Central memory CD4-positive, alpha-beta T cell (primary cell): ENCODE measurements at regions not wholly inside any gene's neighbourhood (a gene's known extent, or its start where the extent isn't known, plus 50 kb on each side); places are given as distances from the start of the nearest gene placed in this dataset.

ENCODE experiments used
- DNase-seq: peaks from one replicate; pipeline ENCODE4 v3.0.0; 2022

DNA sequence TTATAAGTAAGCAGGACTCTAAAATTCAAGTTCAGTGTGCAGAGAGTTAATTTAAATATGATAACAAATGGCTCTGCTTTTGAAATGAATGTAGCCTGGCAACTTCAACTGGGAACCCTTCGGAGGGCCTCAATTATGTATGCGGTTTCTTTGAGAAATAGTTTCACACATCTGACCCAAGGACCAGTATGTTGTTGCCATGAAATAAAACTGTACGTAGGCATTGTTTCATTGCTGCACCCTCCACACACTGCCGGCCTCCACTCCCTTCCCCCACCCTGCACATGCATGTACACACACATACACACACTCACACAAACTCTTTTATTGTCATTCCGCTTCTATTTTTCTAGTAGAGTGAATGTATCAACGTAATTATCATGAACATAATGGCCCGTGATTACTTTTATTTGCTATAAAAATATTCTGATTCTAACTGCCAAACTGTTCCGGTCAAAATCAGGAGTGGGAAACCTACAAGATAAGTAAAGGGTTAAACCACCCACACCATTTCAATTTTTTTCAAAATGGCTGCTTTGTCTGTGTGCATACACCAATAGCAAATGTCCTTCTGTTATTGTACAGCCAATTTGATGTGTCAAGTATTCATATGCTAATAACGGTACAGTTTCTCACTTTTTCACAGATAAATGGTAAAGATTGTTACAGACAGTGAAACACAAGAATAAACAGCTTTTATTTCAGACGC lies 215.5 kb upstream of the TMEM161B start:
- no peak for DNase-seq

DNA sequence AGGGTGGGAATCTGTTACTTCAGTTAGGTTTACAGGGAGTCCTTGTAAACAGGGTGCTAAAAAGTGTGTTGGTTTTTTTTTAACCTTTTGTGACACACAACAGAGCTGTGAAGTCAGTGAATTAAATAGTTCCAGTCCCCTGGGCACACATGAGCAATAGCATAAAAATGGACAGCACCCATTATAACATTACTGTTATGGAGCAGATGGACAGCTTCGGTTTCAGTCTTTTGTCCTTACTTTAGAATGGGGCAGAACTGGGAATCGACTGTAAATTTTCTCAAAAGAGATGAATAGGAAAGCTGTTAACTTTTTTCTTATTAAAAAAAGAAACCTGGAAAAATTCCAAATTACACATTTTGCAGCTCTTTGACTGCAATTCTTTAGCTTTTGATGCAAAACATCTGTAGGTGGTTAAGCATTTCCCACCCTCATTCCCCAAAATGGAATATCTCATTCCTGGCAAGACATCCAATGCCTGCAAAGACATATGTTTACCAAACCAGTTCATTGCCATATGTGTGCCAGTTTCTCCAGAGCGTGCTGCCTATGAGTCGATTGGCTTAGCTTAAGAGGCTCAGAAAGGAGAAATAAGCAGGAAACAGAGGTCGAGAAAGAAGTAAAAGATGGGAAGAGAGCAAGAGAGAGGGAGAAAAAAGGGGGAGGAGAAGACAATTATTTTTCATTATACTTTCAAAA lies 212.3 kb upstream of the TMEM161B start:
- no peak for DNase-seq

DNA sequence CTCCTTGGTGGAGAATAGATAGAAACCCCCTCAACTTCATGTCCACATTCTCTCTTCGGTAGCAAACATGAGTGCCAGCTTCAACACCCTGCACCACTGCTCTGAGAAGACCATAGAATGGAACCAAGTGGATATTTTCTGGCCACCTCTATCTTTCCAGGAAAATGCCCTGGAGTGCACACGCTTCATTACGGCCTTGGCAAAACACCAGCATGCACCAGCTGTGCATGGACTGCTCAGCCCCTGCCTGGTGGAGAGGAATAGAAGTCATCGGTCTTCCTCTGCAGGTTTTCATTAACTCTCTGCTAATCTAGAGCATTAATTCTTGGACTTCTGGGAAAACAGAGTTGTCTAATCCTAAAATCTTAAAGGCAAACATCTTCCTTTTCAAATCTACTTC lies 211.6 kb upstream of the TMEM161B start:
- DNase-seq, result no peak

DNA sequence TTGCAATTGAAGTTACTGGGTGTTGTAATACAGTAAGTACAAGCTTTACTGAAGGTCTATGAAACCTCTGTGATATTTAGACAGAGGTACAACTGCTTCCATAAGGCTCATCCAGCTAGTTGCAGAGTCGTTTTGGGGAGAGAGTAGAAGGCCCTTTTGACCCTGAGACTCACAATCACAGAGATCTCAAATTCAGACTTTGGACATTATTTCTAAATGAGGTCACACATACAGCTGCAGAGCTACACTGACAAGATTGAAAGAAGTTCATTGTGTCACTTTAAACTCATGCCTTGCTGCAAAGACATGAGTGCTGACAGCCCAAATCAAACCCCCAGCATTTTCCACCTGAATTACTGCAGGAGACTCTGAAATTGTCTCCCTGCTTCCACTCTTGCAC lies 205.9 kb upstream of the TMEM161B start:
- no peak for DNase-seq

DNA sequence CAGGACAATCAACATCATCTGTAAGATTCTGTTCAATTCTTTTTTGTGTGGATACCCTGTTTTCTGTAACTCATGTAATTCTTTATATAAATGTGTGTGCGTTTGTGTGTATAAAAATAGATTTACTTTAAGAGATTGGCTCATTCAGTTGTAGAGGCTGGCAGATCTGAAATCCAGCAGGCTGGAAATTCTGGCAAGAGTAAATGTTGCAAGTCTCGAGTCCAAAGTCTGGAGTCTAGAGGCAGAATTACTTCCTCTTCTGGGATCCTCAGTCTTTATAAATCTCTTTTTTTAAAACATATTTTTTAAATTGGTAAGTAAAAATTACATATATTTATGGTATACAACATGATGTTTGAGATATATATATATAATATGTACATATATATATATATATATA lies 202.1 kb upstream of the TMEM161B start:
- no peak for DNase-seq

DNA sequence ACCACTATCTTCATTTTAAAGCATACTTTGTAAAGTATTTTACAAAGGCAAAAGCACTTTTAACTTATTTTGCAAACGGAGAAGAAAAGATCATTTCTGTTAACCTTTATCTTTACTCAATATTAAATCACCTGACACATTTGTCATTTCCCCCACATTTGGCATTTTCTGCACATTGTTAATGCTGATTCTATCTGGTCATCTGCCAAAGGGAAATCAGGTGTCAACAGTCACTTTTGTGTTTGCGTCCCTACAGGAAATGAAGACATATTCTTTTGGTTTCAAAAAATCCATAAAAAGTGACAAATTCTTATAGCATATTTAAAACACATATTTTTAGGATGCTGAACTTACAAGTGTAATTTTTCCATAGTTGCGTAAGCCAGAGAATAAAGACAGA lies 191.3 kb upstream of the TMEM161B start:
- no peak for DNase-seq

DNA sequence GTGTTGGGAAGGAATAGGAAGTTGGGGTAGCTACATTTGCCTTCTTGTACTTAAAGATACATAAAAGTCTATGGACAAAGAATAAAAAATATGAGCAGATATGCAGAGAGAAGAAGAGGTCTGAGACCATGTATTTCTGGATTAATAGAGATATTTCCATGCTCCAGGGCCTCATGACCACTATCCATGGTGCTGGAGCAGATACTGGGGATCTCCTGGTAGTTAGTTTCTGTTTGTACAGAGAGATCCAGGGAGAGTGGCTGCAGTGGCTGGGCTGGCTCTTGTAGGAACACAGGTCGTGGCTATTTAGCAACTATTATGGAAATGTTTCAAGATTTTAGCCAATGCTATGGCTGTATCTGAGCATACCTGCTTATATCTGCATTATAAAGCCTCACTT lies 184.2 kb upstream of the TMEM161B start:
- DNase-seq, result no peak

DNA sequence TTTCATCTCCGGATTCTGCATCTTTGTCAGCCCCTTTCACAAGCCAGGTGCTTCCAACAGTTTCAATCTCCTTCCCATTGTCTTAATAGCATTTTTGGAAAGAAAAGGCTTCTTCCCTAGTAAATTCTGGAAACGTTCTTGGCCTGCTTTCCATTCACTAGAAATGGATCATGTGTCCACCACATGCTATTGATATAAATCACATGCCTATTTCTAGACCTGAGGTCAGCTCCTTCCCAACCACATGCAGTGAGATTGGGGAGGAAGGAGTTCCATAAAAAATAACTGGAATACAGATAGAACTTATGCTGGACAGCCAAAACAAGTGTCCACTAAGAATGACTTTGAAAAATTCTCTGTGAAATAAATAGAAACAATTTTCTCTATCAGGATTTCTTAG lies 181.6 kb upstream of the TMEM161B start:
- DNase-seq, result no peak

DNA sequence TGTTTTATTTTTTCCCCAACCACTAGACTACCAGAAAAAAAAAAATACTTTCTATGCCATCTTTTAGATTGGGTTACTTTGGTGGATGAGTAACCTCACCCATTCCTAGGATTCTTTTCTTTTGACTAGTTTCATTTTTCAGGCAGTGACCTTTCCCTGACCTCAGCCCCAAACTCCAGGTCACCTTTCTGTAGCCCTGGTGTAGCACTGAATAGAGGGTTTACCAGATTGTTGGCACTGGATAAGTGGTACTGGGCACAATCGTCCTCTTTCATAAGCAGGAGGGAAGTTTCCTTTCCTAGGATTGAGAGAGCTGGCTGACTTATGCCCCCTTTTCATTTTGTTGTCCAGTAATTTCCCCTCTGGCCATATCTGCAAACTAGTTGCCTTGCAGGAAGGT lies 169.4 kb upstream of the TMEM161B start:
- no peak for DNase-seq

DNA sequence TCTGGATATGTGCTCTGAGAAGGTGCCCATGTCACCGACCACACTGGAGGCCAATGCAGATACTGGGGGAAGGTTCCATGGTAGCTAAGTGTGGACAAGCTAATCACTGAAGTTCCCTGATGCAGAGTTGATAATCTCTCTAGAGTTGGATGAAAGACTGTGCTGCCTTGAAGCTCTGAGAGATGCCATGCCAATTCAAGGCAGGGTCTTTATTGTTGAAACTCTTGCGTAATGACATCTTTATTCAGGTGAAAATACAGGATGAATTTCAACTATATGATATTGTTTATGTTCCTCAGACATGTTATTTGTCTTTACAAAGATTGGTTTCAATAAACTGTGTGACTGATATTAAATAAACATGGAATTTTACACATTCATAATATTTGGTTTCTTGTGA lies 167.6 kb upstream of the TMEM161B start:
- no peak for DNase-seq

DNA sequence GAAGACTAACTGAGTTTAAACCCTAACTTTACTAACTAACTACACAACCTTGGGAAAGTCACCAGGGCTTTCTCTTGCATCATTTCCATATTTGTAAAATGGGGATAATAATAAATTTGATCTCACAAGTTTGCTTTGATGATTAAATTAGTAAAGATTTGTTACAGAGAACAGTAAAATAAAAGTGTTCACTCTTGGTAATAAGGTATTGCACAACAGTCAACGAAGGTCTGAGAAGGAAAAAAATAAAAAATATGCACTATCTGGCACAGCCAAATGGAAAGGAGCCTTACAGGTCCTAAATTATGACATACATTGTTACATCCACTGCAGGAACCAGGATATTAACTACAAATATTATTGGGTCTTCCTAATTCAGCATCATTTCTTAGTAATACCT lies 160.0 kb upstream of the TMEM161B start:
- no peak for DNase-seq

DNA sequence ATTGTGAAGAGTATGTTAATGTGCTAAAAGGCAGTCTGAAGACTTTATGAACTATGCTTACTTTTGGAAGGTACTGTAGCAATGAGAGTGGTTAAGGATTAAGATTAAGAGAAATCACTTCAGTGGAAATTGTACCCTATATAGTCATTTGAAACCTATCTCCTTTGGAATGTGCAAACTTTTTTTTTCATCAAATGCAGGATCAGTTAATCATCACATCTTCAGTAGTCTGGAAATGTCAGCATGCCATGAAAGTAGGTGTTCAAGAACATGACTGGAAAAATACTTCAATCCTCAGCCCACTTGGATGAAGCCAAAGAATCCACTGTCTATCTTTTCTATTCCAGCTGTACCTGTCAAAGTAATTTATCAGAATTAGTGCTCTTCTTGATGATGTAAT lies 157.8 kb upstream of the TMEM161B start:
- no peak for DNase-seq

DNA sequence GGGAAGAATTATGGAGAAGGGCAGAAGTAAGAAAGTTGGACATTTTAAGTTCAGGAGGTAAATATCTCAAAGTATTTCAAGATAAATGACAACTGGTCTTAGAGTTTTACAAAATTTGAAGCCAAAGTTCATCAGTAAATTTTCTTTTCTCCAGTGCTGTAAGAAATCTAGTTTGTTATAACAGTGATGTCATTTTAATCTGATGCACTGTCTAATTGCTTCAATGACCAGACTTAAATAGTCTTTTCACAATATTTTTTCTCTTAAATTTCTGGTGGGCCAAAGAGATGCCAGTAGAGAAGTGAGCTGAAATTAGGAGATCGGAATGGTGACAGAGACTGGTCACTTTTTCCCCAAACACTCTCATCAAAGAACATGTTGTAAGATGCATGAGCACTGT lies 156.5 kb upstream of the TMEM161B start:
- no peak for DNase-seq

DNA sequence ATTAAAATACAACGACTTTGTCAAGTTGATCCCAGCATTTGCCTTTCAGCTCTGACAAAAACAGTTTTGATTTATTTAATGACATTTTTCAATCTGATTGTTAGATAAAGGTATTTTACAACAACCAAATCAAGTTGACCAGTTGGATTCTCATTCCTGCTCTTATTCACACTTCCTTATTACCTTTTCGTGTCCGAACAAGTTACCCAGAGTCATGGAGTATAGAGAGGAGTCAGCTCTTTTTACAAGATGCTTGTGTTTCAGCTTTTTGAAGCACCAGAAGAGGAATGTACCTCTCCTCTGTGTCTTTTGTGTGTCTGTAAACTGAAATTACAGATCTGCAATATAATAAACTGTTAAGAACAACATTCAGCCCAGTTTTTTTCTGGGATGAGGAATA lies 151.3 kb upstream of the TMEM161B start:
- DNase-seq, result no peak

DNA sequence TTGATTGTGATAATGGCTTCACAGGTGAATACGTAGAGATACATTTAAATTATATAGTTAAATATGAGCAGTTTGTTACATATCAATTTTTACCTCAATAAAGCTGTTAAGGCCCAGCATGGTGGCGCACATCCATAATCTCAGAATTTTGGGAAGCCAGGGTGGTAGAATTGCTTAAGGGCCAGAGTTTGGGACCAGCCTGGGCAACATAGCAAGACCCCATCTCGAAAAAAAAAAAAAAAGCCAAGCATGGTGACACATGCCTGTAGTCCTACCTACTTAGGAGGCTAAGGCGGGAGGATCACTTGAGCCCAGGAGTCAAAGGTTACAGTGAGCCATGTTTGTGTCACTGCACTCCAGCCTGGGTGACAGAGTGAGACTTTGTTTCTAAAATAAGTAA lies 138.7 kb upstream of the TMEM161B start:
- no peak for DNase-seq

DNA sequence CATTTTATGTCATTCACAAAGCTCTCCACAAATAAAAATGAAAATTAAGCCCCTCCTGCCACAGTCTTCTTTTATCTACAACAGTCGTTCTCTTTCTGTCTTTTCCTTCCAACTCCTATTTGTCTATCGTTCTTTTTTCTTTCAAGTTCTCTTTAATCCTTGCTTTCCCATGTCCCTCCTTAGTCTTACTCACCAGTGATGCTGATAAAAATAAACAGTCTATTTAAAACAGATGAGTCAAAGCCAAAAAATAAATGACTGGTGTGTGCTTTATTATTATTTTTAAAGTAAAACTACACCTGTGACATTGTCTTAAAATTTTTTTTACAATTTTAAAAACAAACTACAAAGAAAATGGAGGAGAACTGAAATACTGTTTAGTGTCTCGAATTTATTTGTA lies 137.1 kb upstream of the TMEM161B start:
- no peak for DNase-seq

DNA sequence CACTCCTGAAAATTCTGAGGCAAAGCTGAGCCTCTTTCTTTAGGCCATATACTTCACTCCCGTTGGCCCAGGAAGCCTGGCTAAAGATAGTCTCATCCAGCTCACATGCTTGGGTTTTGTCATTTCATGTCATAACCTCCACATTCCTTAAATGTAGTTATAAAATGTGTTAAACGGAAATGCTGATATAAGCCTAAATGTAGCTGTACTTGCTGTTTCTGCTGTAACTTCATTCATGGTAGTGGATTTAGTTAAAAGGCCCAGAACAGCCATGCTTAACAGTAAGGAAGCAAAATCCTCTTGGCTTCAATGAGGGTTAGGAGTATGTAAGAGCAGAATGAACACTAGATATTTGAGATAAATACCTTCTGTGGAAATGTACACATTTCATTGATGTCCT lies 135.8 kb upstream of the TMEM161B start:
- DNase-seq, result no peak

DNA sequence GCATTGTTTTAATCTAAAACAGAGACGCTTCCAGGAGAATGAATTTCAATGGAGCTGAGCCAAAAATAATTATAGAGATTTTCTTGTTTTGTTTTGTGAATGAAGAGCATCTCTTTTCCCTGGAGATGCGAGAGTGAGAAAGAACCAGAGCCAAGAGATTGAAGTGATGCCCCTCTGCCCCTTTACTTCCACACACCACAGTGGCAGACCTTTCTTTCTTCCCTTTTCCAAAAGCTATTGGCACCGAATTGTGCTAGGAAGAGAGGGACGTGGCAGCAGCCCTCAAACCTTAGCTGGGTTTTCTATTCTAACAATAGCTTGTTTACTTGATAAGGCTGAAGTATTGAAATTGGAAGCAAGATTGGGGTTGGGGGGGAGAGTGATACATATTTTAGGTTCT lies 133.0 kb upstream of the TMEM161B start:
- DNase-seq, result no peak

DNA sequence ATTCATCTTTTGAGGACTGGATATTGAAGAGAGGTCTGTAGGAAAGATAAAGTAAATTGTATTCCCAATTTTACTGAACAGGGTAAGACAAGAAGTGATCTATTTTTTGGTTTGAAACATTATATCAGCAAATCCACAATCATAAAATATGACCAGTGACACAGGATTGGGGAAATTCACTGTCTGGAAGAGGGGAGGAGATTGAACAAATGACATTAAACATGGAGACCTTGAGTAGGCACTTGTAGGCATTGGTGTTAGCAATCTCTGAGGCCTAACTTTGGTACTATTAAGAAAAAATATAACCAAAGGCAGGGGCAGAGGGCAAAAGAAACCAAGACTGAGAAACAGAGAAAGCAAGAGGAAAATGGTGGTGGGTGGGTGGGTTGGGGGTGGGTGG lies 132.6 kb upstream of the TMEM161B start:
- DNase-seq, result no peak

DNA sequence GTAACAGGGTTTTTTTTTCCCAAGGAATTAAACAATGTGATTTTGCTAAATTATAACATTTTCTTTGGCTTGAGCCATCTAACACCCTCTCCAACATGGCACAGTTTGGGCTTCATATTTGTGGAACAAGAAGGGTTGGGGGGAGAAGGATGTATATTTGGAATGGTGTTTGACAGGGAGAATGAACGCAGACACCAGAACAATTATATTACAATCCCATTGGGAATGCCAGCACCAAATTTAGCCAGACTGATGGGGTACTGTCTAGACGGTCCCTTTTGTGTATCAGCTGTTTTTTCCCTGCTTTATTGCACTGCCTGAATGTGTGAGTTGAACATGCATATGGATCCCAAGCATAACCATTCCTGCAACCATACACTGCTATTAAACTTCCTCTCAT lies 130.9 kb upstream of the TMEM161B start:
- no peak for DNase-seq

DNA sequence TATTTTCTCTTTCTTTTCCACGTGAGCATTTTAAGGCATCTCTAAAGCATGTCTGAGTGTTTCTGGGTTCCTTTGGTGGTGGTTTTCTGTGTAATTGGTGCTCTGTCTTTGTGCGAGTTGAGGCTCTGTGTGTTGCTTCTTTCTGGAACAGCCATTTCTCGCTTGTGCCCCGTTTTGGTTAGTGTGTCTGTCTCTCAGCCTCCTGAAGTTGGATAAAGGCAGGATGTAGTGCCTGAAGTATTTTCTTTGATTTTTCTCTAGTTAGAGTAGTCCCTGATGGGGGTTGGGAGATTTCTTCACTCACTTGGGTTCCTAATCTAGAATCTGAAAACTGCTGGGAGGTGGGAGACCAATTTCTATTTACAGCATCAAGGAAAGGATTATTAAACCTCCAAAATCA lies 129.7 kb upstream of the TMEM161B start:
- DNase-seq, result no peak

DNA sequence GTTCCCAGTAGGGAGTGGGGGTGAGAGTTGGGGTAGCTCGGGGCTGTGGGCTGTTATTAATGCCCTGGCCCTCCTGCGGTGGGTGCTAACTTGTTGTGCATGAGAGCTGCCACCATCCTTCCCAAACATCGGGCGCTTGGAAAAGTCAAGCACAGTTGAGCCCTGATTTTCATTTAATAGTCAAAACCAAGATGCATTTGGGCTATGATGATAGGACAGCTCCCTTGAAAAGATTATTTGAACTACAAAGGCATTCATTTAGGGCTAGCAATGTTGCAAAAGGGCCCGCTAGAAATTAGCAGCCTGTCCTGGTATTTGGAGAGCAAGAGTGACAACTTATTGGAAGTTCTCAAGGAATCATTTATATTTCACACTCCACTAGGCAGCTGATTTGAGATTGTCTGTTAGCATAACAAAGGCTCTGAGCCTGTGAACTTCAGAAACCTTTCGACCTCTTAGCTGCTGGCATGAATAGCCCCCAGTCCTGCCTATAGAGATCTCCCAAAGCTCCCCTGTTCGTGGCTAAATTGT lies 128.2 kb upstream of the TMEM161B start:
- no peak for DNase-seq

DNA sequence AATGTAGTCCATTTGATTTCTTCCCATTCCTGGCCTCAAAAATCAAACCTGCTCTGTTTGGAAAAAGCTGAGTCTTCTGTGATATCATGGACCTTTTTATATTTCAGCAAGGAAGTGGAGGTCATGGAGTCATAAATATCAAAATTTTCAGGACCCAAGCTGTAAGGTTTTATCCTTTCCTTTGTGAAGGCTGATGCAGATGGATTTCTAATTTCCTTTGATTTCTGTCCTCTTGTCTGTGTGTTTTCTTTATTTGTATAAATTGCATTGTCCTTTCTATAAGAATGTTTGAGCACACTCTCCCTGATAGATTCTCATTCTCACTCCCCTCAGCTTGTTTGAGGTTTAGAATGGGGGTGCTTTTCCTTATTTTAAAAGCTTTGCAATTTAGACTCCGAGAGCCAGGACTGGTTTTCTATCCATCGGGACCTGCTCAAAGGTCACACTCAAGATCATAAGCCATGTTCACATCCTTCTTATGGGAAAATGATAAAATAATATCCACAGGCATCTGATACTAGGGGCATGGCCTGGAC lies 127.4 kb upstream of the TMEM161B start:
- DNase-seq, result no peak

DNA sequence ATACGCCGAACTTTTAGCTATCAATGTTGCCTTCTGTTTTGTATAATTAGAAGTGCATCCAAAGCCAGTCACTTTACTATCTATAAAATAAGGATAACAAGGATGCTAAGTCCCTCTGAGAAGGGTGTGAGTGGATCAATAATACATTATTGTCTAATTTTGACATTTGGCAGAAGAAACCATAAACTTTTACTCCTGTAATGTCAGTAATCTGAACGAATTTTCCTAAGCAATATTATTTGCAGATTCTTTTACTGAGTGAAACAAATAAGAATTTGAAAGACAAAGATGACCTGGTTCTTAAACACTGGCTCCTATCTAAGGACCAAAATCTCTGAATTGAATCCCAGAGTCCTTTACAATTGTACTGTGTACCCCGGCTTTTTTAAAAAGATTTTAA lies 126.6 kb upstream of the TMEM161B start:
- no peak for DNase-seq
